Left lung (tissue), 4 donors: ENCODE measurements at regions not wholly inside any gene's neighbourhood (a gene's known extent, or its start where the extent isn't known, plus 50 kb on each side); places are given as distances from the start of the nearest gene placed in this dataset.
A peak's percentile ranks its signal among the peaks of the same experiment; 100 is the strongest.

ENCODE experiments used
- ATAC-seq: fragments of 200-7000 bp; cut with Tn5 transposase; one replicate; pipeline ENCODE4 v1.9.1; 2020; ENCODE audit warnings: moderate library complexity
- DNase-seq, 4 donors: peaks; one replicate each; pipeline ENCODE4 v3.0.0-alpha.2; 2013 to 2020
- H3K27ac ChIP-seq, 2 donors: fragments of 200-600 bp; sonication (generic) in 1 of 2; one replicate each; pipeline versions ENCODE4 v1.5.0 to v1.8.0; 2020 to 2021
- H3K27me3 ChIP-seq, 2 donors: fragments of 200-600 bp; sonication (generic) in 1 of 2; one replicate each; pipeline versions ENCODE4 v1.5.0 to v1.8.0; 2020 to 2021
- H3K36me3 ChIP-seq, 2 donors: fragments of 200-600 bp; sonication (generic) in 1 of 2; one replicate each; pipeline versions ENCODE4 v1.5.0 to v1.8.0; 2020 to 2021
- H3K4me1 ChIP-seq, 2 donors: fragments of 200-600 bp; one replicate each; pipeline ENCODE4 v1.8.0; 2021
- H3K4me3 ChIP-seq, 2 donors: fragments of 200-600 bp; sonication (generic) in 1 of 2; one replicate each; pipeline versions ENCODE4 v1.5.0 to v1.8.0; 2020 to 2021; ENCODE audit warnings: mild to moderate bottlenecking in 1 of 2
- H3K9me3 ChIP-seq, 2 donors: fragments of 200-600 bp; sonication (generic) in 1 of 2; one replicate each; pipeline versions ENCODE4 v1.5.0 to v1.8.0; 2020 to 2021
- intact Hi-C, 2 donors: fragments of 100-400 bp; cut with DNase I; formaldehyde crosslinking; loops; one replicate each; pipeline versions ENCODE4 v1.11.2 to v1.14.2; 2022
- TF ChIP-seq, protein P1 (sequence below), 2 donors: fragments of 200-600 bp; sonication (generic) in 1 of 2; IDR thresholded peaks; one replicate each; pipeline versions ENCODE4 v1.5.0 to v1.8.0; 2021; ENCODE audit warnings: antibody characterized with exemption in 2 of 2
- donor health status: DM: no; HTN: yes; CAD: no.
- donor health status: DM: no; HTN: no; CAD: no.

- no peak overlapping the region for H3K27ac ChIP-seq
- peaks cover 0 to 5% of the 10 kb centered on the region in 2 donors for H3K27me3 ChIP-seq
- no peaks in the 10 kb centered on the region for H3K36me3 ChIP-seq
- intact Hi-C loops: loop anchor here in 1 of 2 donors (10.0 kb wide), 1 partner anchor 230 kb away; no protein-coding TSS in a partner anchor
- TF ChIP-seq, protein P1, sequence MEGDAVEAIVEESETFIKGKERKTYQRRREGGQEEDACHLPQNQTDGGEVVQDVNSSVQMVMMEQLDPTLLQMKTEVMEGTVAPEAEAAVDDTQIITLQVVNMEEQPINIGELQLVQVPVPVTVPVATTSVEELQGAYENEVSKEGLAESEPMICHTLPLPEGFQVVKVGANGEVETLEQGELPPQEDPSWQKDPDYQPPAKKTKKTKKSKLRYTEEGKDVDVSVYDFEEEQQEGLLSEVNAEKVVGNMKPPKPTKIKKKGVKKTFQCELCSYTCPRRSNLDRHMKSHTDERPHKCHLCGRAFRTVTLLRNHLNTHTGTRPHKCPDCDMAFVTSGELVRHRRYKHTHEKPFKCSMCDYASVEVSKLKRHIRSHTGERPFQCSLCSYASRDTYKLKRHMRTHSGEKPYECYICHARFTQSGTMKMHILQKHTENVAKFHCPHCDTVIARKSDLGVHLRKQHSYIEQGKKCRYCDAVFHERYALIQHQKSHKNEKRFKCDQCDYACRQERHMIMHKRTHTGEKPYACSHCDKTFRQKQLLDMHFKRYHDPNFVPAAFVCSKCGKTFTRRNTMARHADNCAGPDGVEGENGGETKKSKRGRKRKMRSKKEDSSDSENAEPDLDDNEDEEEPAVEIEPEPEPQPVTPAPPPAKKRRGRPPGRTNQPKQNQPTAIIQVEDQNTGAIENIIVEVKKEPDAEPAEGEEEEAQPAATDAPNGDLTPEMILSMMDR (IDR thresholded peaks at IDR 0.05): peak in 1 of 2 donors; percentile 43
- no peak for ATAC-seq
- H3K4me1 ChIP-seq: no peaks in the 10 kb centered on the region
- no peaks in the 10 kb centered on the region for H3K9me3 ChIP-seq
- peak in 2 of 4 donors; percentile 18 to 30 for DNase-seq
- no peak overlapping the region for H3K4me3 ChIP-seq
Observed at GRCh38 chrX:30504309-30504708, 73.3 kb downstream of the TASL start.

DNA sequence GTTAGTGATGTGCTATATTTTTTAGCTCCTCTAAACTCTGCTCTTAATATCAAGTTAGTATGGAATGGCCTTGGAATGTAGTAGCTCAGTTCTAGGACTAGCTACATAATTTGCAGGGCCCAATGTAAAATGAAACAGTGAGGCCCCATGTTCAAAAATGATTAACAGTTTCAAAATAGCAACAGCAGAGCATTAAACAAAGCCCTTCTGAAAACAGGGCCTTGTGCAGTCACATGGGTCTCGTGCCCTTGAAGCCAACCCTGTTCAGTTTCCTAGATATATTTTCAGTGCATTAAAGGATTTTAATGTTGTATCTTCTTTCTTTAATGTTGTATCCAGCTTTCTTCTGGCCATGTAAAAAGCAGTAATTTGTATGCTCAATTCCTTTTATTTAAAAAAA lies 82.1 kb downstream of the TASL start:
- Histone ChIP-seq H3K4me1 (no peaks in the 10 kb centered on the region), H3K27me3 (no peaks in the 10 kb centered on the region), H3K9me3 (no peaks in the 10 kb centered on the region), H3K27ac (no peak overlapping the region), H3K36me3 (no peaks in the 10 kb centered on the region), H3K4me3 (no peak overlapping the region)
- TF ChIP-seq, protein P1 (IDR thresholded peaks at IDR 0.05): no peak
- DNase-seq (no peak), ATAC-seq (no peak)
- intact Hi-C loops: no loop called here

GRCh38 chrX:30493348-30493747 lies 84.2 kb downstream of the TASL start:
- no peaks in the 10 kb centered on the region for H3K27me3 ChIP-seq
- no peak for ATAC-seq
- TF ChIP-seq, protein P1 (IDR thresholded peaks at IDR 0.05): no peak
- H3K4me1 ChIP-seq: no peaks in the 10 kb centered on the region
- H3K27ac ChIP-seq: no peak overlapping the region
- DNase-seq: no peak
- H3K36me3 ChIP-seq: no peaks in the 10 kb centered on the region
- intact Hi-C loops: no loop called here
- H3K4me3 ChIP-seq: no peak overlapping the region
- H3K9me3 ChIP-seq: no peaks in the 10 kb centered on the region

GRCh38 chrX:30489323-30489722 lies 88.2 kb downstream of the TASL start:
- no peak overlapping the region for H3K27ac ChIP-seq
- DNase-seq (no peak), ATAC-seq (no peak)
- no peaks in the 10 kb centered on the region for H3K4me1 ChIP-seq
- H3K36me3 ChIP-seq: no peaks in the 10 kb centered on the region
- no peaks in the 10 kb centered on the region for H3K9me3 ChIP-seq
- intact Hi-C loops: no loop called here
- no peak overlapping the region for H3K4me3 ChIP-seq
- TF ChIP-seq, protein P1 (IDR thresholded peaks at IDR 0.05): no peak
- H3K27me3 ChIP-seq: no peaks in the 10 kb centered on the region

GRCh38 chrX:30488092-30488491 lies 89.5 kb downstream of the TASL start:
- no peaks in the 10 kb centered on the region for H3K27me3 ChIP-seq
- H3K4me3 ChIP-seq: no peak overlapping the region
- intact Hi-C loops: no loop called here
- ATAC-seq (no peak), DNase-seq (no peak)
- TF ChIP-seq, protein P1 (IDR thresholded peaks at IDR 0.05): no peak
- no peaks in the 10 kb centered on the region for H3K4me1 ChIP-seq
- no peaks in the 10 kb centered on the region for H3K36me3 ChIP-seq
- H3K27ac ChIP-seq: no peak overlapping the region
- H3K9me3 ChIP-seq: no peaks in the 10 kb centered on the region
